AG04450 (cell line): ENCODE measurements at regions not wholly inside any gene's neighbourhood (a gene's known extent, or its start where the extent isn't known, plus 50 kb on each side); places are given as distances from the start of the nearest gene placed in this dataset.

Source experiments
- CTCF ChIA-PET: fragments of 300-600, 350-600 bp; formaldehyde crosslinking; extraction: SDS; loops from one replicate; lab custom pipeline; 2022; ENCODE audit warnings: antibody characterized with exemption, inconsistent platforms; lab: Charles Lee
- POLR2A ChIA-PET: fragments of 350-600 bp; formaldehyde crosslinking; extraction: SDS; loops from one replicate; lab custom pipeline; 2021; ENCODE audit warnings: antibody characterized with exemption, inconsistent platforms; lab: Yijun Ruan, JAX
- DNase-seq: peaks from one replicate; pipeline ENCODE4 v3.0.0-alpha.2; 2011; ENCODE audit warnings: low read depth, low spot score
- H3K27ac ChIP-seq: one replicate; pipeline ENCODE4 v1.5.1; 2012; ENCODE audit warnings: low read depth, low read length, control low read depth
- H3K27me3 ChIP-seq: one replicate; pipeline ENCODE4 v1.6.0; 2012; ENCODE audit warnings: low read length; ENCODE audit not compliant: control insufficient read depth, insufficient read depth
- H3K4me3 ChIP-seq: 2 replicates; pipeline ENCODE4 v1.5.1; 2011; ENCODE audit warnings: mild to moderate bottlenecking, low read depth, low read length, control low read depth
- H3K9me3 ChIP-seq: 2 replicates; pipeline ENCODE4 v1.5.1; 2012; ENCODE audit warnings: low read length; ENCODE audit not compliant: control insufficient read depth, insufficient read depth
- CTCF ChIP-seq: IDR thresholded peaks from 2 replicates; pipeline ENCODE4 v1.5.1; 2011; ENCODE audit warnings: low read depth, low read length, control low read depth, inconsistent platforms

DNA sequence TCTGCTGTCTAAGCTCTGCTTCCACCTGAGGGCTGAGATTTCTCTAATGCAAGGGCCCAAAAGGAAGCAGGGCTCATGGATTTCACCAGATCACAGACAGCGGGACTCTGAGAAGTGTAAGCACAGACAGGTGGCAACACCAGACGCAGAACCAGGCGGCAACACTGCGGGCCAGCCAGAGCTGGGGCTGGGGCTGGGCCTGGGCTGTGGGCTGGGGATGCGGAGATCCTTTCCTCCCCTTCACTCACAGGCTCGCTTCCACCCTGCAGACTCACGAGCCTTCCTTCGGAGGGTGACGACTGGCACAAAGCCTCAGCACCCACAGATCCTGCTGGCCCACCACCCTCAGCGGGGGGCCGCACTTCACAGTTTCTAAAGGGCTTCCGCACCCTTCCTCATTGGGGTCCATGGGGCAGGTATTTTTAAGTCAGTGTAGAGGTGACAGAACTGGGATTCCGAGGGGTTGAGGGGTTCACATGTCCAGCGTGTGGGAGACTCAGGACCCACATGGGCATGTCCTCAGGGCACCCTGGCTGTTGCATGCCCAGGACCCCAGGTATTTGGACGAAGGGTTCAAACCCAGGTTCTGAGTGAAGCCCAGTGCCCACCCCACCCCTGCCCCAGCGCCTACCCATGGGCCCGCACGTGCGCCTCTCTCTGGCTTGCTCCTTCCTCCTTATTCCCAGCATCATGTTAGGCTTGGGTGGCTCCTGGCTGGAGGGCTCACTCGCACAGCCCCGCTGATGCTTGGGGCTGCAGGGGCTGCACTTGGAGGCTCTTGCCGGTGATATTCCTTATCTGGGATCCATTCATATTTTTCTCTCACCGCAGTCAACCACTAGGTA lies 137.3 kb upstream of the GPR12 start:
- no peaks in the 10 kb centered on the region; the same call in 1 of the 2 replicates for H3K9me3 ChIP-seq
- peaks cover 2% of the 10 kb centered on the region for H3K27me3 ChIP-seq
- DNase-seq, result no peak
- POLR2A ChIA-PET, result no interaction called here
- H3K4me3 ChIP-seq, result no peak overlapping the region
- CTCF ChIA-PET, result interaction anchor here (1.1 kb wide), 1 partner anchor 33 kb away, joined by 4 read pairs; no protein-coding TSS in a partner anchor
- no peak overlapping the region for H3K27ac ChIP-seq
- no peak for TF ChIP-seq CTCF

GRCh38 chr13:26896986-26897668 lies 136.5 kb upstream of the GPR12 start:
- TF ChIP-seq CTCF, result no peak
- peaks cover 2% of the 10 kb centered on the region for H3K27me3 ChIP-seq
- no peak for DNase-seq
- ChIA-PET POLR2A (no interaction called here), CTCF (interaction anchor here (1.1 kb wide), 1 partner anchor 33 kb away, joined by 4 read pairs; no protein-coding TSS in a partner anchor)
- H3K27ac ChIP-seq, result no peak overlapping the region
- H3K4me3 ChIP-seq, result no peak overlapping the region
- no peaks in the 10 kb centered on the region; the same call in 1 of the 2 replicates for H3K9me3 ChIP-seq

DNA sequence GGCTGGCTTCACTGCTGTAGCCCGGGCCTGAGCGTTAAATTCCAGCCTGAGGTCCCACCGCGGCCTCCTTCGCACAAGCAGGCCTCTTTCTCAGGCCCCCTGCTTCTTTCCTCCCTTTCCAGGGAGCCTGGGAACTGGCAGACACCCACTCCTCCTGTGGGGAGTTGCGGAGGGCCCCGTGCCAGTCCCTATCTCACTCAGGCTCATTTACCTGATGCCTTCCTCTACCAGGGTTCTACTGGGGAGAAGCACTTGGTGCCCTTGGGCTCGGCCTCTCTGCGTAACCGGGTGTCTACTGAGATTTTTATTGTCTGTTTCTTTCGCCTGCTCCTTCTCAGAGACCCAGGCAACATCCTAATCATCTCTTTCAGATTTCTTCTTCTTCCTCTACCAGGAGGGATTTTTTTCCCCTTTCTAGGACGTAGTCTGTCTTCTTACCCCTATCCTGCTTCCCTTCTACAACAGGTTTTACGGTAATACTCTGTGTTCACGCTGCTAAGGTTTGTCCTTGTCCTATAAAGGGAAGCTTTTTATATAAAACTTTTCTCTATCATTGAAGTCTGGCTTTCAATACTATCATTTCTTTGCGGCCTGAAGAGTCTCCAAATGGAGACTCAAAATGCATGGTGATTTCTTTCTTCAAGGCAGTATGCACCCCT lies 135.4 kb upstream of the GPR12 start:
- Histone ChIP-seq H3K9me3 (no peaks in the 10 kb centered on the region; the same call in 1 of the 2 replicates), H3K27ac (no peak overlapping the region), H3K27me3 (peaks cover 2% of the 10 kb centered on the region), H3K4me3 (no peak overlapping the region)
- TF ChIP-seq CTCF, result no peak
- ChIA-PET POLR2A (no interaction called here), CTCF (interaction anchor here (1.1 kb wide), 1 partner anchor 35 kb away, joined by 3 read pairs; no protein-coding TSS in a partner anchor)
- no peak for DNase-seq

- ChIA-PET CTCF (interaction anchor here (1.1 to 1.3 kb wide), 2 partner anchors 35 to 197 kb away, joined by 3 read pairs; no protein-coding TSS in a partner anchor), POLR2A (no interaction called here)
- DNase-seq, result no peak
- TF ChIP-seq CTCF, result no peak
- Histone ChIP-seq H3K27ac (no peak overlapping the region), H3K9me3 (no peaks in the 10 kb centered on the region; the same call in 1 of the 2 replicates), H3K4me3 (no peak overlapping the region), H3K27me3 (peaks cover 2% of the 10 kb centered on the region)
Observed at GRCh38 chr13:26895081-26895807, 134.7 kb upstream of the GPR12 start.
